OCI-LY7 (cell line): ENCODE measurements at regions not wholly inside any gene's neighbourhood (a gene's known extent, or its start where the extent isn't known, plus 50 kb on each side); places are given as distances from the start of the nearest gene placed in this dataset.

Source experiments
- EZH2phosphoT487 ChIP-seq: fragments of 200-600 bp; sonication (generic); IDR thresholded peaks from 2 replicates; pipeline ENCODE4 v1.6.1; 2018; ENCODE audit warnings: low read depth, borderline replicate concordance, mild to moderate bottlenecking, mixed run types, antibody characterized with exemption, low read length, moderate library complexity, mixed read lengths
- TF ChIP-seq, protein P1 (sequence below): fragments of 200-600 bp; sonication (generic); conservative IDR thresholded peaks from 2 replicates; pipeline ENCODE4 v1.5.1; 2014; ENCODE audit warnings: mild to moderate bottlenecking, antibody characterized with exemption, low read length, moderate library complexity, mixed read lengths

DNA sequence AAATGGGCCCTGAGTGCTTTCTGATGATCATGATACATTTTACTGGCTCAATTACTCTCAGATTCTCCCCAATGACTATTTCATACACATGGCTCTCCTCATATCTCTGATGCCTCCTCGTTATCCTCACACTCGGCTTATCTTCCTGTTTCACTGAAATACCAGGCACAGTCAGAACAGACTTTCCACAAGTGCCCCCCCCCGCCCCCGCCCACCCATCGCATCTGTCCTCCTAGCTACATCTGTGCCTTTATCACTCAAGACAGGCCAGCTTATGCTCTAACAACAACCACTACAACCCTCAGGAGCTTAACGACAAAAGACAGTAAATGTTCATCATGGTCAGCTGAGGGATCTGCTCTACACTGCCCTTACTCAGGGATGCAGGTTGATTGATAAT is 610.6 kb upstream of the DIPK2B start:
- TF ChIP-seq, protein P1, sequence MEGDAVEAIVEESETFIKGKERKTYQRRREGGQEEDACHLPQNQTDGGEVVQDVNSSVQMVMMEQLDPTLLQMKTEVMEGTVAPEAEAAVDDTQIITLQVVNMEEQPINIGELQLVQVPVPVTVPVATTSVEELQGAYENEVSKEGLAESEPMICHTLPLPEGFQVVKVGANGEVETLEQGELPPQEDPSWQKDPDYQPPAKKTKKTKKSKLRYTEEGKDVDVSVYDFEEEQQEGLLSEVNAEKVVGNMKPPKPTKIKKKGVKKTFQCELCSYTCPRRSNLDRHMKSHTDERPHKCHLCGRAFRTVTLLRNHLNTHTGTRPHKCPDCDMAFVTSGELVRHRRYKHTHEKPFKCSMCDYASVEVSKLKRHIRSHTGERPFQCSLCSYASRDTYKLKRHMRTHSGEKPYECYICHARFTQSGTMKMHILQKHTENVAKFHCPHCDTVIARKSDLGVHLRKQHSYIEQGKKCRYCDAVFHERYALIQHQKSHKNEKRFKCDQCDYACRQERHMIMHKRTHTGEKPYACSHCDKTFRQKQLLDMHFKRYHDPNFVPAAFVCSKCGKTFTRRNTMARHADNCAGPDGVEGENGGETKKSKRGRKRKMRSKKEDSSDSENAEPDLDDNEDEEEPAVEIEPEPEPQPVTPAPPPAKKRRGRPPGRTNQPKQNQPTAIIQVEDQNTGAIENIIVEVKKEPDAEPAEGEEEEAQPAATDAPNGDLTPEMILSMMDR: no peak
- TF ChIP-seq EZH2phosphoT487: no peak
